H1 (cell line): ENCODE measurements at regions not wholly inside any gene's neighbourhood (a gene's known extent, or its start where the extent isn't known, plus 50 kb on each side); places are given as distances from the start of the nearest gene placed in this dataset.

Experiments
- CTCF ChIA-PET: fragments of 300-600 bp; sonication (Branson Sonifier 250); formaldehyde crosslinking; loops from one replicate; lab custom pipeline; 2021; ENCODE audit not compliant: partially characterized antibody; lab: Charles Lee
- POLR2A ChIA-PET: fragments of 300-600 bp; sonication (Branson Sonifier 250); formaldehyde crosslinking; loops from one replicate; lab custom pipeline; 2021; ENCODE audit warnings: inconsistent platforms; ENCODE audit not compliant: partially characterized antibody; lab: Charles Lee
- DNase-seq, 2 experiments: peaks; one replicate each; pipeline versions ENCODE4 v3.0.0 to v3.0.0-alpha.2; 2010 to 2022; ENCODE audit warnings: low spot score in 2 of 2, low read depth in 1 of 2, mixed read lengths in 1 of 2
- FAIRE-seq: peaks from 2 replicates; lab custom pipeline; 2011; peaks lifted over from hg19 to GRCh38; lab: Jason Lieb, UNC
- H2AFZ ChIP-seq: 2 replicates; pipeline ENCODE4 v1.8.1; 2012; ENCODE audit warnings: low read length, inconsistent platforms
- H2AK5ac ChIP-seq: 2 replicates; pipeline ENCODE4 v1.6.1; 2013; ENCODE audit warnings: low read depth, low read length
- H2BK120ac ChIP-seq: replicated peaks from 2 replicates; pipeline ENCODE3; 2013; ENCODE audit warnings: low read depth, low read length, inconsistent platforms
- H2BK12ac ChIP-seq: 2 replicates; pipeline ENCODE4 v1.6.1; 2013; ENCODE audit warnings: low read depth, low read length
- H2BK15ac ChIP-seq: 2 replicates; pipeline ENCODE4 v1.6.1; 2013; ENCODE audit warnings: low read length
- H2BK20ac ChIP-seq: 2 replicates; pipeline ENCODE4 v1.6.1; 2013; ENCODE audit warnings: low read length
- H2BK5ac ChIP-seq: 2 replicates; pipeline ENCODE4 v1.6.1; 2013; ENCODE audit warnings: low read depth, low read length
- H3K14ac ChIP-seq: 2 replicates; pipeline ENCODE4 v1.6.1; 2013; ENCODE audit warnings: inconsistent platforms; ENCODE audit not compliant: insufficient read length
- H3K18ac ChIP-seq: 2 replicates; pipeline ENCODE4 v1.6.1; 2013; ENCODE audit warnings: low read length; ENCODE audit errors: extremely low read depth
- H3K23ac ChIP-seq: 2 replicates; pipeline ENCODE4 v1.6.1; 2013; ENCODE audit warnings: inconsistent platforms; ENCODE audit not compliant: insufficient read length
- H3K23me2 ChIP-seq: 2 replicates; pipeline ENCODE4 v1.6.1; 2013; ENCODE audit warnings: low read depth, low read length
- H3K27ac ChIP-seq: 2 replicates; pipeline ENCODE4 v1.6.1; 2011; ENCODE audit warnings: low read depth, low read length, inconsistent platforms
- H3K27me3 ChIP-seq, 4 experiments: replicated peaks in 1 of 4; 1 replicate in 1 of 4; 2 replicates in 3 of 4; pipeline versions ENCODE4 v1.6.1 to v1.8.1; 2011 to 2013; ENCODE audit warnings: low read length in 3 of 4, mild to moderate bottlenecking in 3 of 4, inconsistent platforms in 2 of 4, mixed read lengths in 2 of 4, moderate library complexity in 1 of 4; ENCODE audit not compliant: control insufficient read depth in 3 of 4, insufficient read depth in 3 of 4; ENCODE audit errors: extremely low read depth in 1 of 4
- H3K36me3 ChIP-seq, 4 experiments: 2 replicates each; pipeline versions ENCODE4 v1.6.1 to v1.8.1; 2011 to 2013; ENCODE audit warnings: mild to moderate bottlenecking in 4 of 4, low read length in 3 of 4, moderate library complexity in 2 of 4, control low read depth in 1 of 4, inconsistent platforms in 1 of 4; ENCODE audit not compliant: insufficient read depth in 4 of 4, control insufficient read depth in 2 of 4
- H3K4ac ChIP-seq: replicated peaks from 2 replicates; pipeline ENCODE3; 2013; ENCODE audit warnings: low read length, low read depth, mixed read lengths, inconsistent platforms; ENCODE audit not compliant: insufficient read length
- H3K4me1 ChIP-seq, 4 experiments: replicated peaks in 1 of 4; 1 replicate in 1 of 4; 2 replicates in 3 of 4; pipeline versions ENCODE4 v1.6.1 to v1.8.1; 2011 to 2013; ENCODE audit warnings: low read length in 3 of 4, inconsistent platforms in 2 of 4, mixed read lengths in 1 of 4; ENCODE audit not compliant: insufficient read depth in 4 of 4, control insufficient read depth in 3 of 4
- H3K4me2 ChIP-seq, 2 experiments: 2 replicates each; pipeline versions ENCODE4 v1.6.1 to v1.8.1; 2011 to 2013; ENCODE audit warnings: low read depth in 2 of 2, low read length in 2 of 2, control low read depth in 1 of 2, inconsistent platforms in 1 of 2, mild to moderate bottlenecking in 1 of 2; ENCODE audit not compliant: insufficient read depth in 1 of 2
- H3K4me3 ChIP-seq, 4 experiments: fragments of 200-600, 300-600 bp in 1 of 4; sonication (generic), shearing (Covaris generic), sonication (Bioruptor Twin) in 1 of 4; 2 replicates each; pipeline versions ENCODE4 v1.5.1 to v1.8.1; 2011 to 2016; ENCODE audit warnings: low read length in 4 of 4, low read depth in 3 of 4, control low read depth in 2 of 4, inconsistent platforms in 2 of 4, mild to moderate bottlenecking in 2 of 4, mixed read lengths in 1 of 4, moderate library complexity in 1 of 4; ENCODE audit not compliant: insufficient read depth in 2 of 4; ENCODE audit errors: extremely low read depth in 1 of 4
- H3K56ac ChIP-seq: replicated peaks from 2 replicates; pipeline ENCODE3; 2013; ENCODE audit warnings: low read depth, mild to moderate bottlenecking, mixed read lengths, low read length, inconsistent platforms; ENCODE audit not compliant: insufficient read length
- H3K79me1 ChIP-seq: 2 replicates; pipeline ENCODE4 v1.6.1; 2013; ENCODE audit warnings: low read depth, low read length, control low read depth
- H3K79me2 ChIP-seq, 2 experiments: 2 replicates each; pipeline versions ENCODE4 v1.6.1 to v1.8.1; 2012 to 2013; ENCODE audit warnings: low read length in 2 of 2, mild to moderate bottlenecking in 2 of 2, inconsistent platforms in 1 of 2; ENCODE audit not compliant: insufficient read depth in 2 of 2, control insufficient read depth in 1 of 2
- H3K9ac ChIP-seq, 4 experiments: replicated peaks in 1 of 4; 1 replicate in 1 of 4; 2 replicates in 3 of 4; pipeline versions ENCODE4 v1.6.1 to v1.8.1; 2011 to 2013; ENCODE audit warnings: low read depth in 3 of 4, low read length in 3 of 4, control low read depth in 2 of 4, mild to moderate bottlenecking in 2 of 4, moderate library complexity in 2 of 4, inconsistent platforms in 1 of 4; ENCODE audit errors: extremely low read depth in 1 of 4
- H3K9me3 ChIP-seq, 2 experiments: 2 replicates each; pipeline versions ENCODE4 v1.6.1 to v1.8.1; 2012 to 2013; ENCODE audit warnings: mild to moderate bottlenecking in 2 of 2, moderate library complexity in 2 of 2, control low read depth in 1 of 2, inconsistent platforms in 1 of 2, low read depth in 1 of 2, low read length in 1 of 2, mixed read lengths in 1 of 2; ENCODE audit not compliant: insufficient read depth in 2 of 2
- H4K20me1 ChIP-seq, 2 experiments: replicated peaks in 1 of 2; 2 replicates each; pipeline versions ENCODE3 to v1.8.1; 2011 to 2013; ENCODE audit warnings: inconsistent platforms in 2 of 2, low read length in 2 of 2, mild to moderate bottlenecking in 1 of 2; ENCODE audit not compliant: insufficient read depth in 2 of 2, control insufficient read depth in 1 of 2
- H4K5ac ChIP-seq: 2 replicates; pipeline ENCODE4 v1.6.1; 2013; ENCODE audit warnings: low read length, low read depth, mixed read lengths, inconsistent platforms; ENCODE audit not compliant: insufficient read length
- H4K8ac ChIP-seq: 2 replicates; pipeline ENCODE4 v1.8.0; 2013; ENCODE audit warnings: mild to moderate bottlenecking, moderate library complexity, low read length, inconsistent platforms; ENCODE audit not compliant: insufficient read depth; ENCODE audit errors: extremely low read depth
- H4K91ac ChIP-seq: replicated peaks from 2 replicates; pipeline ENCODE3; 2013; ENCODE audit warnings: low read length, mixed read lengths, inconsistent platforms; ENCODE audit not compliant: insufficient read length
- ASH2L ChIP-seq: fragments of 200-600, 300-600 bp; sonication (generic); IDR thresholded peaks from one replicate; pipeline ENCODE4 v1.7.1; 2017; ENCODE audit warnings: low read length
- CREB1 ChIP-seq: IDR thresholded peaks from 2 replicates; pipeline ENCODE4 v1.6.1; 2012; ENCODE audit warnings: inconsistent platforms
- EP300 ChIP-seq, 2 experiments: IDR thresholded peaks; 1 replicate in 1 of 2; 2 replicates in 1 of 2; pipeline ENCODE4 v1.6.1; 2011 to 2012; ENCODE audit warnings: low read depth in 2 of 2, low read length in 2 of 2, mild to moderate bottlenecking in 2 of 2, borderline replicate concordance in 1 of 2, inconsistent platforms in 1 of 2, moderate library complexity in 1 of 2
- GABPA ChIP-seq: IDR thresholded peaks from 2 replicates; pipeline ENCODE4 v1.6.1; 2011; ENCODE audit warnings: mild to moderate bottlenecking, low read length, moderate library complexity, borderline replicate concordance; ENCODE audit not compliant: insufficient read depth
- KDM1A ChIP-seq: fragments of 200-600, 300-600 bp; sonication (generic); IDR thresholded peaks from 2 replicates; pipeline ENCODE4 v1.7.1; 2016; ENCODE audit warnings: mild to moderate bottlenecking, low read length, borderline replicate concordance
- NANOG ChIP-seq: IDR thresholded peaks from 2 replicates; pipeline ENCODE4 v1.6.1; 2011; ENCODE audit warnings: low read length, low read depth, mild to moderate bottlenecking, inconsistent platforms; ENCODE audit not compliant: insufficient read depth, poor library complexity, severe bottlenecking
- RBBP5 ChIP-seq: IDR thresholded peaks from 2 replicates; pipeline ENCODE4 v1.7.1; 2012; ENCODE audit warnings: low read depth, mild to moderate bottlenecking, inconsistent platforms, low read length, moderate library complexity, borderline replicate concordance
- RXRA ChIP-seq: IDR thresholded peaks from 2 replicates; pipeline ENCODE4 v1.6.1; 2011; ENCODE audit warnings: low read depth, mild to moderate bottlenecking, low read length, moderate library complexity; ENCODE audit not compliant: insufficient read depth
- SP4 ChIP-seq: IDR thresholded peaks from 2 replicates; pipeline ENCODE4 v1.6.1; 2012; ENCODE audit warnings: low read length, inconsistent platforms
- TBP ChIP-seq: IDR thresholded peaks from 2 replicates; pipeline ENCODE4 v1.6.1; 2011; ENCODE audit warnings: low read depth, low read length, improper control_type of control experiment
- TEAD4 ChIP-seq: IDR thresholded peaks from 2 replicates; pipeline ENCODE4 v1.6.1; 2012; ENCODE audit warnings: low read depth, low read length, inconsistent platforms, mixed read lengths
- USF2 ChIP-seq: IDR thresholded peaks from 2 replicates; pipeline ENCODE4 v1.6.1; 2011; ENCODE audit warnings: low read length, improper control_type of control experiment
- YY1 ChIP-seq: IDR thresholded peaks from 2 replicates; pipeline ENCODE4 v1.6.1; 2011; ENCODE audit warnings: low read depth, mild to moderate bottlenecking, low read length
- WGBS, 2 experiments: shearing (Covaris generic) in 1 of 2; methylation state at CpG; one replicate each; pipeline versions ENCODE4 v1.1.6 to v1.1.7; 2013 to 2015; ENCODE audit warnings: low lambda C conversion rate in 2 of 2, mixed read lengths in 2 of 2, inconsistent platforms in 1 of 2, low coverage in 1 of 2, missing lambda C conversion rate in 1 of 2; ENCODE audit not compliant: insufficient replicate concordance in 2 of 2, insufficient coverage in 1 of 2, insufficient read length in 1 of 2; ENCODE audit errors: extremely low coverage in 1 of 2, missing lambda C conversion rate in 1 of 2; 5-methylcytosine and 5-hydroxymethylcytosine counted together
- TF ChIP-seq, protein P1 (sequence below): IDR thresholded peaks from 2 replicates; pipeline ENCODE4 v1.6.1; 2011; ENCODE audit warnings: low read depth, mild to moderate bottlenecking, low read length; ENCODE audit not compliant: insufficient read depth

DNA sequence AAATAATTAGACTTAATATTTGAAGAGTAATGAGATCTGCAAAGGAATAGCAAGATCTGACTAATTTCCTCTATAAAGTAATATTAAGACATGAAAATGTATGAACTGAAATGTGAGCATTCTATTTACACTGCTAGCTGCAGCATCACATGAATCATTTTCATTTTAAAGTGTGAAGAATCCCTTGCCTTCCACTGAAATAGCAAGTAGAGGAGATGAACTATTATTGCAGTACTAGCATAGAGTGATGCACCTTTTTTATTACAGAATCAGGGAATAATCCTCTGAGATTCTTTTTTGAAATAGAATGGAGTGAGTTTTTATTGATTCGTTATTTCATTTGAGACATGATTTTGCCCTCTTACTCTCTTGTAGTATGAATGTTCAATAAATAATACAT lies 281.9 kb upstream of the NAV3 start:
- CTCF ChIA-PET: interaction anchor here (1.2 to 1.5 kb wide), 2 partner anchors 12 to 62 kb away, joined by 3 to 4 read pairs; no protein-coding TSS in a partner anchor
- H4K91ac ChIP-seq: no peak overlapping the region
- no peak overlapping the region for H4K8ac ChIP-seq
- no peak overlapping the region for H3K27ac ChIP-seq
- no peaks in the 10 kb centered on the region for H3K79me1 ChIP-seq
- H3K27me3 ChIP-seq: no peaks in the 10 kb centered on the region
- H3K4me3 ChIP-seq: no peak overlapping the region
- no peaks in the 10 kb centered on the region for H3K9me3 ChIP-seq
- H3K23ac ChIP-seq: no peak overlapping the region
- H3K79me2 ChIP-seq: no peaks in the 10 kb centered on the region
- no peaks in the 10 kb centered on the region for H3K23me2 ChIP-seq
- no peak overlapping the region for H3K56ac ChIP-seq
- H4K5ac ChIP-seq: no peak overlapping the region
- H2BK12ac ChIP-seq: no peak overlapping the region
- 93% methylated on average over 1 of the region's 1 CpG; no CpG with 5 or more reads in 1 of the 2 experiments for WGBS, 2 experiments
- no peak overlapping the region for H2BK120ac ChIP-seq
- no peak overlapping the region for H2BK20ac ChIP-seq
- no peak overlapping the region for H2BK5ac ChIP-seq
- H3K14ac ChIP-seq: no peak overlapping the region
- no peak overlapping the region for H2AFZ ChIP-seq
- POLR2A ChIA-PET: no interaction called here
- no peaks in the 10 kb centered on the region for H4K20me1 ChIP-seq
- H3K4me2 ChIP-seq: no peak overlapping the region
- no peaks in the 10 kb centered on the region for H3K4me1 ChIP-seq
- FAIRE-seq (no peak), DNase-seq (no peak)
- H3K4ac ChIP-seq: no peak overlapping the region
- no peak overlapping the region for H3K18ac ChIP-seq
- H3K36me3 ChIP-seq: no peaks in the 10 kb centered on the region
- no peak overlapping the region for H3K9ac ChIP-seq
- H2BK15ac ChIP-seq: no peak overlapping the region
- H2AK5ac ChIP-seq: no peak overlapping the region
- no peak for TF ChIP-seq EP300 (IDR thresholded peaks at IDR 0.05; ENCODE audit: borderline replicate concordance in 1 of 2, low read depth in 2 of 2, low read length in 2 of 2)
- TF ChIP-seq, protein P1, sequence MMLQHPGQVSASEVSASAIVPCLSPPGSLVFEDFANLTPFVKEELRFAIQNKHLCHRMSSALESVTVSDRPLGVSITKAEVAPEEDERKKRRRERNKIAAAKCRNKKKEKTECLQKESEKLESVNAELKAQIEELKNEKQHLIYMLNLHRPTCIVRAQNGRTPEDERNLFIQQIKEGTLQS: no peak
- TF ChIP-seq YY1: no peak
- no peak for TF ChIP-seq ASH2L
- no peak for TF ChIP-seq CREB1
- TF ChIP-seq TEAD4: no peak
- TF ChIP-seq GABPA: no peak
- TF ChIP-seq KDM1A: no peak
- TF ChIP-seq RXRA: no peak
- no peak for TF ChIP-seq SP4
- no peak for TF ChIP-seq USF2
- TF ChIP-seq NANOG: no peak
- TF ChIP-seq TBP: no peak
- TF ChIP-seq RBBP5: no peak
